Prostate gland (tissue), 2 donors: ENCODE measurements at regions not wholly inside any gene's neighbourhood (a gene's known extent, or its start where the extent isn't known, plus 50 kb on each side); places are given as distances from the start of the nearest gene placed in this dataset.
"Not testable (repeated sequence)": the region's sequence is repeated elsewhere in the genome, so short reads cannot be mapped to it uniquely, and the experiment has no call there.

Source experiments
- DNase-seq: peaks from one replicate; pipeline ENCODE4 v3.0.0-alpha.2; 2019; ENCODE audit warnings: low spot score
- H3K27ac ChIP-seq, 2 donors: fragments of 200-600 bp; sonication (generic); 2 replicates each; pipeline ENCODE4 v1.5.1; 2017 to 2019
- H3K27me3 ChIP-seq: fragments of 200-600 bp; sonication (generic); replicated peaks from 2 replicates; pipeline ENCODE4 v1.5.1; 2019; ENCODE audit not compliant: insufficient read depth
- H3K36me3 ChIP-seq, 2 donors: fragments of 200-600 bp; sonication (generic); 1 replicate in 1 of 2; 2 replicates in 1 of 2; pipeline versions ENCODE4 v1.5.1 to v1.8.1; 2017 to 2019
- H3K4me1 ChIP-seq: fragments of 200-600 bp; sonication (generic); replicated peaks from 2 replicates; pipeline ENCODE4 v1.5.1; 2019
- H3K4me3 ChIP-seq, 2 donors: fragments of 200-600 bp; sonication (generic); 2 replicates each; pipeline ENCODE4 v1.5.1; 2017 to 2019
- H3K9me3 ChIP-seq: fragments of 200-600 bp; sonication (generic); 2 replicates; pipeline ENCODE4 v1.5.1; 2017
- POLR2A ChIP-seq: fragments of 450-650 bp; IDR thresholded peaks from one replicate; pipeline ENCODE4 v1.6.1; 2016; ENCODE audit warnings: antibody characterized with exemption, mild to moderate bottlenecking
- POLR2AphosphoS5 ChIP-seq: sonication (generic); formaldehyde crosslinking; IDR thresholded peaks from one replicate; pipeline ENCODE4 v1.6.1; 2017; ENCODE audit warnings: antibody characterized with exemption
- WGBS: methylation state at CpG from one replicate; pipeline ENCODE4 v1.1.5; 2018; 5-methylcytosine and 5-hydroxymethylcytosine counted together
- intact Hi-C: fragments of 100-400 bp; cut with DNase I; formaldehyde crosslinking; loops from one replicate; pipeline ENCODE4 v1.14.2; 2022
- TF ChIP-seq, protein P1 (sequence below), 4 experiments: fragments of 200-600 bp in 2 of 4; fragments of 450-650 bp in 2 of 4; sonication (generic) in 2 of 4; IDR thresholded peaks; 1 replicate in 3 of 4; 2 replicates in 1 of 4; pipeline ENCODE4 v1.5.1; 2016 to 2019; ENCODE audit warnings: antibody characterized with exemption in 4 of 4, mild to moderate bottlenecking in 2 of 4, moderate library complexity in 2 of 4

DNA sequence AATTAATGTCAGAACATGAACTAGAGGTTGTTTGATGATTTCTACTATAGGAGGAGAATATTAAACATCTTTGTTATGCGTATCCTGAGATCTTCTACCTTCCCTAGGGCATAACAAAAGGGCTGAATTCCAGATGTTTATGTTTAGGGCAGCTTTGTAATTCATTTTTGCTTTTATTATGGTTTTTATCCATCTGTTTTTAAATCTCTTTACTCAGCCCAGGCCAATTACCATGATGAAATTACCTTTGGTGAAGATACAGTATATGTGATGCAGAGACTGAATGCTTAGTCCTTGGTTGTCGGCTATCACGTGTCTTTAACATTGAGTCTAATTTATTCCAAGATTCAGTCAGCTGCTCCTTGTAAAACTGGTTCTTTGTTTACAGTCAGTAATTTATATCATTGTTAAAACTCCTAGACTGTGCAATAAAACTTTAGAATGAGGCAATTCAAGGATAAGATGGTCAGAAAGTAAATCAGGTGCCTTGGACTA lies 176.9 kb downstream of the CTH start:
- no peaks in the 10 kb centered on the region for H3K9me3 ChIP-seq
- no peaks in the 10 kb centered on the region for H3K36me3 ChIP-seq
- DNase-seq, result peak; percentile 8
- intact Hi-C loops, result no loop called here
- peaks cover 4% of the 10 kb centered on the region for H3K4me1 ChIP-seq
- H3K4me3 ChIP-seq, result no peak overlapping the region
- 33% methylated on average over 3 of the region's 3 CpGs for WGBS
- no peak overlapping the region for H3K27ac ChIP-seq
- peak; percentile 87 for TF ChIP-seq POLR2AphosphoS5
- TF ChIP-seq, protein P1, sequence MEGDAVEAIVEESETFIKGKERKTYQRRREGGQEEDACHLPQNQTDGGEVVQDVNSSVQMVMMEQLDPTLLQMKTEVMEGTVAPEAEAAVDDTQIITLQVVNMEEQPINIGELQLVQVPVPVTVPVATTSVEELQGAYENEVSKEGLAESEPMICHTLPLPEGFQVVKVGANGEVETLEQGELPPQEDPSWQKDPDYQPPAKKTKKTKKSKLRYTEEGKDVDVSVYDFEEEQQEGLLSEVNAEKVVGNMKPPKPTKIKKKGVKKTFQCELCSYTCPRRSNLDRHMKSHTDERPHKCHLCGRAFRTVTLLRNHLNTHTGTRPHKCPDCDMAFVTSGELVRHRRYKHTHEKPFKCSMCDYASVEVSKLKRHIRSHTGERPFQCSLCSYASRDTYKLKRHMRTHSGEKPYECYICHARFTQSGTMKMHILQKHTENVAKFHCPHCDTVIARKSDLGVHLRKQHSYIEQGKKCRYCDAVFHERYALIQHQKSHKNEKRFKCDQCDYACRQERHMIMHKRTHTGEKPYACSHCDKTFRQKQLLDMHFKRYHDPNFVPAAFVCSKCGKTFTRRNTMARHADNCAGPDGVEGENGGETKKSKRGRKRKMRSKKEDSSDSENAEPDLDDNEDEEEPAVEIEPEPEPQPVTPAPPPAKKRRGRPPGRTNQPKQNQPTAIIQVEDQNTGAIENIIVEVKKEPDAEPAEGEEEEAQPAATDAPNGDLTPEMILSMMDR (IDR thresholded peaks at IDR 0.05), result no peak
- TF ChIP-seq POLR2A, result no peak
- no peaks in the 10 kb centered on the region for H3K27me3 ChIP-seq

DNA sequence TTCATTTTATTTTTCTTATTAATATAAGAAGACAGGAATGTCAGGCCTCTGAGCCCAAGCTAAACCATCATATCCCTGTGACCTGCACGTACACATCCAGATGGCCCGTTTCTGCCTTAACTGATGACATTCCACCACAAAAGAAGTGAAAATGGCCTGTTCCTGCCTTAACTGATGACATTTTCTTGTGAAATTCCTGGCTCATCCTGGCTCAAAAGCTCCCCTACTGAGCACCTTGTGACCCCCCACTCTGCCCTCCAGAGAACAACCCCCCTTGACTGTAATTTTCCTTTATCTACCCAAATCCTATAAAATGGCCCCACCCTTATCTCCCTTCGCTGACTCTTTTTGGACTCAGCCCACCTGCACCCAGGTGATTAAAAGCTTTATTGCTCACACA lies 182.5 kb downstream of the CTH start:
- H3K4me1 ChIP-seq, H3K9me3 ChIP-seq, H3K4me3 ChIP-seq, DNase-seq, H3K36me3 ChIP-seq, intact Hi-C loops, H3K27ac ChIP-seq, H3K27me3 ChIP-seq: not testable (repeated sequence)
- WGBS, result 48% methylated on average over 3 of the region's 3 CpGs

DNA sequence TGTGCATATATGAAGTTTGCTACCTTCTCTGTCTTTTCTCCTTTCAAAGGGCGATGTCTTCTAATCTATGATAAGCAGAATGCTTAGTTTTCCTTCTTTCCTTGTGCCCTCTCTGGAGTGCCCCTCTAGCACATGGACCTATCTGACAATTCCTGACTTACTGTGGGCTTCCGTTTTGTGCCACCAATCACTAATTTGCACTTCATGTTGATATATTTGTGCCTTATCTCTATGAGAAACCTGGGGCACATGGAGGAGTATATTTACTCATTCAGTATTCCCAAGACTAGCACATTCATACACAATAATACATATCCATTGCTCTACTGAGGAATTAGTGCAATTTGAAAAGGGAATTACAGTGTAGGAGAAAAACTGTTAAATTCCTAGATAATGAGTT lies 197.7 kb downstream of the CTH start:
- Histone ChIP-seq H3K27ac (no peak overlapping the region), H3K36me3 (no peaks in the 10 kb centered on the region), H3K9me3 (no peaks in the 10 kb centered on the region), H3K4me1 (no peaks in the 10 kb centered on the region), H3K4me3 (no peak overlapping the region), H3K27me3 (no peaks in the 10 kb centered on the region)
- intact Hi-C loops, result no loop called here
- no peak for DNase-seq
- 95% methylated on average over 2 of the region's 2 CpGs for WGBS
- TF ChIP-seq POLR2AphosphoS5 (no peak), POLR2A (no peak)
- TF ChIP-seq, protein P1 (IDR thresholded peaks at IDR 0.05), result no peak

DNA sequence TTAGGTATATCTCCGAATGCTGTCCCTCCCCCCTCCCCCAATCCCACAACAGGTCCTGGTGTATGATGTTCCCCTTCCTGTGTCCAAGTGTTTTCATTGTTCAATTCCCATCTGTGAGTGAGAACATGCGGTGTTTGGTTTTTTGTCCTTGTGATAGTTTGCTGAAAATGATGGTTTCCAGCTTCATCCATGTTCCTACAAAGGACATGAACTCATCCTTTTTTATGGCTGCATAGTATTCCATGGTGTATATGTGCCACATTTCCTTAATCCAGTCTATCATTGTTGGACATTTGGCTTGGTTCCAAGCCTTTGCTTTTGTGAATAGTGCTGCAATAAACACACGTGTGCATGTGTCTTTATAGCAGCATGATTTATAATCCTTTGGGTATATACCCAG lies 199.1 kb downstream of the CTH start:
- H3K4me1 ChIP-seq, H3K27me3 ChIP-seq, H3K9me3 ChIP-seq, intact Hi-C loops, H3K27ac ChIP-seq, DNase-seq, H3K4me3 ChIP-seq, H3K36me3 ChIP-seq: not testable (repeated sequence)
- 86% methylated on average over 3 of the region's 3 CpGs for WGBS

DNA sequence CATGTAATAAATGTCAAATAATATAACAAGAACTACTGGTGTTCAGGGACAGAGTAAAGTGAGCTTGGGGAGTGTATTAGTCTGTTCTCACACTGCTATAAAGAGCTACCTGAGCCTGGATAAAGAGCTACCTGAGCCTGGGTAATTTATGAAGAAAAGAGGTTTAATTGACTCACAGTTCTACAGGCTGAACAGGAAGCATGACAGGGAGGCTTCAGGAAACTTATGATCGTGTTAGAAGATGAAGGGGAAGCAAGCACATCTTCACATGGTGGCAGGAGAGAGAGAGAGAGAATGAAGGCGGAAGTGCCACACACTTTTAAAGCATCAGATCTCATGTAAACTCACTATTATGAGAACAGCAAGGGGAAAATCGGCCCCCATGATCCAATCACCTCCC lies 205.9 kb downstream of the CTH start:
- Histone ChIP-seq H3K4me1 (no peaks in the 10 kb centered on the region), H3K27me3 (no peaks in the 10 kb centered on the region), H3K9me3 (no peaks in the 10 kb centered on the region), H3K4me3 (no peak overlapping the region), H3K27ac (no peak overlapping the region), H3K36me3 (no peaks in the 10 kb centered on the region)
- intact Hi-C loops, result no loop called here
- no peak for DNase-seq
- WGBS, result 67% methylated on average over 3 of the region's 3 CpGs
- TF ChIP-seq, protein P1 (IDR thresholded peaks at IDR 0.05), result no peak
- no peak for TF ChIP-seq POLR2A
- TF ChIP-seq POLR2AphosphoS5, result no peak

DNA sequence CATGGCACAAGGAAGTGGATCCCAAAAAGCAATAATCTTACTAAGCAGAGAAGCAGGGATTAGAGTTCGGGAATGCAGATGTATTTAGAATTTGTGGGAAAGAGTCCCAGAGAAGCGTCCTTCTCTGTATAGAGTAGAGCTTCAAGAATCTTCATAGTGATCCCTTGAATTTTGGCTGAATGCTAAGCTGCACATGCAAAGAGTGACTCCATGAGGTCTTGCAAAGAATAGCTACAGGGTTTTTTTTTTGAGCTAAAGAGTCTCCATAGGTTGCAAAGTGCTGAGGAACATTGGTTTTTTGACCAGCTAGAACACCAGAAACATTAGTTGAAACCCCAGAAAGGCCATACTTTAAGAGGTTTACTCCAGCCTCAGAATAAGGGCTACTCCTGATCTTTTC lies 206.7 kb downstream of the CTH start:
- intact Hi-C loops, result no loop called here
- no peak for DNase-seq
- TF ChIP-seq, protein P1 (IDR thresholded peaks at IDR 0.05), result no peak
- TF ChIP-seq POLR2AphosphoS5 (no peak), POLR2A (no peak)
- H3K27ac ChIP-seq, result no peak overlapping the region
- WGBS, result 81% methylated on average over 2 of the region's 2 CpGs
- H3K9me3 ChIP-seq, result no peaks in the 10 kb centered on the region
- H3K4me3 ChIP-seq, result no peak overlapping the region
- no peaks in the 10 kb centered on the region for H3K27me3 ChIP-seq
- H3K36me3 ChIP-seq, result no peaks in the 10 kb centered on the region
- H3K4me1 ChIP-seq, result no peaks in the 10 kb centered on the region
